Dermis microvascular lymphatic vessel endothelial cell (primary cell): ENCODE measurements at regions not wholly inside any gene's neighbourhood (a gene's known extent, or its start where the extent isn't known, plus 50 kb on each side); places are given as distances from the start of the nearest gene placed in this dataset.
A peak's percentile ranks its signal among the peaks of the same experiment; 100 is the strongest.
"Not testable (repeated sequence)": the region's sequence is repeated elsewhere in the genome, so short reads cannot be mapped to it uniquely, and the experiment has no call there.

Experiments used
- DNase-seq, 2 donors: peaks; one replicate each; pipeline versions ENCODE4 v3.0.0 to v3.0.0-alpha.2; 2010; ENCODE audit warnings: low read depth in 2 of 2

- not testable (repeated sequence) for DNase-seq
These were observed 350.6 kb upstream of the NUPR2 start for GRCh38 chr7:56466607-56467525.

DNA sequence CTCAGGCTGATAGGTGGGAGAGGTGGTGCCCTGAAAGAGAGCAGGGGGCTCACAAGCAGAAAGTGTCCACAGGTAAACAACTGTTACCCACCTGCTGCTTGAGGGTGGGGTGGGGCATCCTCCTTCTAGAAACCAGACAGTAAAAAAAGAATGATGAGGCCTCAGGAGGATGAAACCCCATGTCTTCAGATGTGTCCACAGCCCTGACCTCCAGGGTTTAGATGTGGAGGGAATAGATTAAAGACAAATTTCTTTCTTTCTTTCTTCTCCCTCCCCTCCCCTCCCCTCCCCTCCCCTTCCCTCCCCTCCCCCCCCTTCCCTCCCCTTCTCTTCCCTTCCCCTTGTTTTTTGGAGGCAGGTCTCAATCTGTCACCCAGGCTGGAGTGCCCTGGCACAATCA lies 333.5 kb upstream of the NUPR2 start:
- no peak for DNase-seq

- no peak for DNase-seq
These were observed 331.9 kb upstream of the NUPR2 start for GRCh38 chr7:56447864-56448693.

DNA sequence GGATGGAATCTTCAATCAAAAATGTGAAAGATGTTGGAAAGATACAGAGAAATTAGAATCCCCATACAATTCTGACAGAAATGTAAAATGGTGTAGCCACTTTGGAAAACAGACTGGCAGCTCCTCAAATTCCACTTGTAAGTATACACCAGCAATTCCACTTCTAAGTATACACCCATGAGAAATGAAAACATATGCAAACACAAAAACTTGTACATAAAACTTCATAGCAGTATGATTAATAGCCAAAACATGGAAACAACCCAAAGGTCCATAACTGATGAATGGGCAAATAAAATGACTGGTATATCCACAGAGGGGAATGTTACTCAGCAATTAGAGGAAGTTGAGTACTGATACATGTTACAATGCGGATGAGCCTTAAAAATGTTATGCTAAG lies 304.3 kb upstream of the NUPR2 start:
- not testable (repeated sequence) for DNase-seq

DNA sequence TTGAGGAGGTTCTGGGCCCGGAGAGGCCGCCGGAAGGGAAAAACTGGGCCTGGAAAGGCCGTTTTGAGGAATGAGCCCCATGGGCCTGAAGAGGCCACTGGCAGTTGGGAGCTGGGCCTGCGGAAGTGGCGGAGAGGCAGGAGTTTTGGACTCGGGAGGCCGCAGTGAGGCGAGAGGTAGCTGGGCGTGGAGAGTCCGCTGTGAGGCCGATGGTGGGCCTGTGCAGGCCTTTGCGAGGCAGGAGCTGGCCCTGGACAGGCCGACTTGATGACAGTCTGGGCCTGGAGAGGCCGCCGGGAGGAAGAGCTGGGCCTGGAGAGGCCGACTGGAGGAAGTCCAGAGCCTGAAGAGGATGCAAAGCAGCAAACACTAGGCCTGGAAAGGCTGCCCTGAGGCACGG lies 259.0 kb upstream of the NUPR2 start:
- DNase-seq = no peak

DNA sequence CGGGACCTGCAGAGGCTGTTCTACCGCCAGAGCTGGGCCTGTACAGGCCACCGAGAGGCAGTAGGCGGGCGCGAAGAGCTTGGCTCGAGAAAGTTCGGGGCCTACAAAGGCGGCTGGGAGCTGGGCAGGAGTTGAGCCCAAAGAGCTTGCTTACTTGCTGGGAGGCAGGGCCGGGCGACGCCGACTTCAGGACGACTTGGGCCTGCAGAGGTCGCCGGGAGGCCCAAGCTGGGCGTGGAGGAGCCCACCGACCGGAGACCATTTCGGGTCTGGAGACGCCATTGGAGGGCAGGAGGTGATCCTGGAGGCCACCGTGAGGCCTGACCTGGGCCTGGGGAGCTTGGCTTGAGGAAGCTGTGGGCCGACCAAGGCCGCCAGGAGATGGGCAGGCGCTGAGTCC lies 258.4 kb upstream of the NUPR2 start:
- DNase-seq = not testable (repeated sequence)

DNA sequence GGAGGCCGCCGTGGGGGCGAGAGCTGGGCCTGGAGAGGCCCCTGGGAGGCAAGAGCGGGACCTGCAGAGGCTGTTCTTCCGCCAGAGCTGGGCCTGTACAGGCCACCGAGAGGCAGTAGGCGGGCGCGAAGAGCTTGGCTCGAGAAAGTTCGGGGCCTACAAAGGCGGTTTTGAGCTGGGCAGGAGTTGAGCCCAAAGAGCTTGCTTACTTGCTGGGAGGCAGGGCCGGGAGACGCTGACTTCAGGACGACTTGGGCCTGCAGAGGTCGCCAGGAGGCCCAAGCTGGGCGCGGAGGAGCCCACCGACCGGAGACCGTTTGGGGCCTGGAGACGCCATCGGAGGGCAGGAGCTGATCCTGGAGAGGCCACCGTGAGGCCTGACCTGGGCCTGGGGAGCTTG lies 257.1 kb upstream of the NUPR2 start:
- DNase-seq = peak; percentile 11 to 50

GRCh38 chr7:56371792-56372191 lies 255.6 kb upstream of the NUPR2 start:
- not testable (repeated sequence) for DNase-seq

DNA sequence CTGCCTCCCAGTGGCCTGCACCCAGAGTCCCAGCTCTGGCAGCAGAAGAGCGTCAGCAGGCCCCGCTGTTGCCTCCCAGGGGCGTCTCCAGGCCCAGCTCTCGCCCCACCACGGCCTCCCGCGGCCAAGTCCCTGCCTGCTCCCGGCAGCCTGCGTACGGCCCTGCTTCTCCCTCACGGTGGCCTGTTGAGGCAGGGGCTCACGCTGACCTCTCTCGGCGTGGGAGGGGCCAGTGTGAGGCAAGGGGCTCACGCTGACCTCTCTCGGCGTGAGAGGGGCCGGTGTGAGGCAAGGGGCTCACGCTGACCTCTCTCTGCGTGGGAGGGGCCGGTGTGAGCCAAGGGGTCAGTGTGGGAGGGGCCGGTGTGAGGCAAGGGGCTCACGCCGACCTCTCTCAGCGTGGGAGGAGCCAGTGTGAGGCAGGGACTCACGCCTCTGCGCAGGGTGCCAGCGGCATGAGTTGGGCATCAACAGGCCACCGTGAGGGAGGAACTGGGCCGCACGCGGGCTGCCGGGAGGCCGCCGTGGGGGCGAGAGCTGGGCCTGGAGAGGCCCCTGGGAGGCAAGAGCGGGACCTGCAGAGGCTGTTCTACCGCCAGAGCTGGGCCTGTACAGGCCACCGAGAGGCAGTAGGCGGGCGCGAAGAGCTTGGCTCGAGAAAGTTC lies 254.1 kb upstream of the NUPR2 start:
- not testable (repeated sequence) for DNase-seq

GRCh38 chr7:56367914-56368313 lies 251.7 kb upstream of the NUPR2 start:
- DNase-seq = not testable (repeated sequence)

DNA sequence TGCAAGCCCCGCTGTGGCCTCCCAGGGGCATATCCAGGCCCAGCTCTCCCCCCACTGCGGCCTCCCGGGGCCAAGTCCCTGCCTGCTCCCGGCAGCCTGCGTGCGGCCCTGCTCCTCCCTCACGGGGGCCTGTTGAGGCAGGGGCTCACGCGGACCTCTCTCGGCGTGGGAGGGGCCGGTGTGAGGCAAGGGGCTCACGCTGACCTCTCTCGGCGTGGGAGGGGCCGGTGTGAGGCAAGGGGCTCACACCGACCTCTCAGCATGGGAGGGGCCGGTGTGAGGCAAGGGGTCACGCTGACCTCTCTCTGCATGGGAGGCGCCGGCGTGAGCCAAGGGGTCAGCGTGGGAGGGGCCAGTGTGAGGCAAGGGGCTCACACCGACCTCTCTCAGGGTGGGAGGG lies 251.2 kb upstream of the NUPR2 start:
- not testable (repeated sequence) for DNase-seq

- not testable (repeated sequence) for DNase-seq
These were observed 250.5 kb upstream of the NUPR2 start for GRCh38 chr7:56366701-56367100.

DNA sequence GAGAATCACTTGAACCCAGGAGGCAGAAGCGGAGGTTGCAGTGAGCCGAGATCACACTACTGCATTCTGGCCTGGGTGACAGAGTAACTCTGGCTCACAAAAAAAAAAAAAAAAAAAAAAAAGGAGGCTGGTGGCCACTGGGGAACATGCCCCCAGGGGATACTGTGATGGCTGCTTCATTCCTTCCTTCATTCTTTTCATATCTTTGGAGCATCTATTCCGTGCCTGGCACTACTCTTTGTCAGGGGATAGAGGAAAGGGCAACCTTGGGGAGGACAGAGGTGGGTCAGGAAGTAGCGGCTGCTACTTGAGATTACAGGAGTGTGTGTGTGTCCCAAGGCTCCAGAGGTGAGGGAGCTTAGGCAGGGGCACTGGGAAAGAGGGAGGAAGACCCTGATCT lies 236.4 kb upstream of the NUPR2 start:
- not testable (repeated sequence) for DNase-seq

- DNase-seq = not testable (repeated sequence)
These were observed 235.0 kb upstream of the NUPR2 start for GRCh38 chr7:56351181-56351580.

DNA sequence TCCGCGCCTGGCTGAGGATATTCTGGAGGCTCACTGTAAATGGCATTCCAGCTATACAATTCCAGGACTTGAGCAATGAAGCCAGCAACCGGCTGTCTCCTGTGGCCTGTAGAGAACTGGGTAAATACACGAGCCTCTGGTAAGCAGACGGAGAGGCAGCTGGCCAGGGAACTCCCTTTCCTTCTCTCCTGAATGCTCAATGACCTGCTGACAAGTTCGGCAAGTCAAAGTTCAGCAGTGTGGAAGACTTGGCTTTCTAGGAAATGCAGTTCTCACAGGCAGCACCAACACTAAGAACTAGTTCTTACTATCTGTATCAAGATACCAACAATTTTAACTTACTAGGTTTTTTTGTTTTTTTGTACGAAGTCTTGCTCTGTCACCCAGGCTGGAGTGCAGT lies 232.1 kb upstream of the NUPR2 start:
- DNase-seq = not testable (repeated sequence)

- DNase-seq = not testable (repeated sequence)
These were observed 212.1 kb upstream of the NUPR2 start for GRCh38 chr7:56328327-56328726.

DNA sequence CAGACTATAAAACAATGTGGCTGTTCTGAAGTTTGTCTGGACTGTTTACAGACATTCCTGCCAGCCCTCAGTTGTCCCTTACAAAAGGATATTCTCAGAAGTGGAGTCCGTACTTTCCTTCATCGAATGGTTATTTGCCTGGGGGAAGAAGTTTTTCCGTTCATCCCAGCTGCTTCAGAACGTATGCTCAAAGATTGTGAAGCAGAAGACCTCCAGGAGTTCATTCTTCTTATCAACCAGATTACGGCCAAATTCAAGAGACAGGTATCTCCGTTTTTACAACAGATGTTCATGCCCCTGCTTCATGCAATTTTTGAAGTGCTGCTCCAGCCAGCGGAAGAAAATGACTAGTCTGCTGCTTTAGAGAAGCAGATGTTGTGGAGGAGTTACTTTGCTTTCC lies 174.3 kb upstream of the NUPR2 start:
- DNase-seq = no peak

GRCh38 chr7:56287429-56288138 lies 171.4 kb upstream of the NUPR2 start:
- no peak for DNase-seq

GRCh38 chr7:56256108-56256507 lies 139.9 kb upstream of the NUPR2 start:
- no peak for DNase-seq

DNA sequence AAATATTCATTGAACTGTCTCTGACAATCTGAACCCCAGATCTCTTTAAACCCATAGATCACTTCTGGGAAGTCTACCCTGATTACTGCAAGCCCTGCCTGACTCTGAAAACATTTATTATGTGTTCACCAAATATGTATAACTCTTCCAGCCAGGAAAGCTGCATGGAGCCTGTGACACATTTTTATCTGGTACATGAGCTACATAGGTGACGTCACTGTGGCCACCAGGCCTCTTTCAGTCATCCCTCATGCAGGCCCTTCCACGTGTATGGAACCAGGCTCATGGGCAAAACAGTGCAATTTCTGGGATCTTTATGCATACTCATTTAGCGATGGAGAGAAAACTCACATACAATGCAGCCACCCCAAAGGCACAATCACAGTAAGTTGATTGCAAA lies 133.9 kb upstream of the NUPR2 start:
- DNase-seq = no peak

DNA sequence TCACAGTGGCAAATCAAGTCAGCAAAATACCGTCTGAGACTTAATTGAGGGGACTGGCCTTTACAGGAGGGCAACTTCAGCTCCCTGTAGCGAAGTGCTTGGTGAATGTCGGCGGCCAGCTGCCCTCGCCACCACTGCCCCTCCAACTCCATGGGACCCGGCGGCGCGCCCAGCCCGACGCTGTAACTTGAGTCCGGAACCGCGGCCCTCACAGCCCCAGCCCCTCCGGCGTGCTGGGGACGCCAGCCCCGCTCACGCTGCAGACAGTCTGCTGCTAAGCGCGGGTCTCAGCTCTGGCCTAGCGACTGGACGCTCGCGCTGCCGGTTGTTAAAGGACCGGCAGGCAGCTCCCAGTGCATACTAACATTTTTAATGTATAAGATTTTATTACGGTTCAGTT lies 113.4 kb upstream of the NUPR2 start:
- no peak for DNase-seq
